ENCODE measurements at regions not wholly inside any gene's neighbourhood (a gene's known extent, or its start where the extent isn't known, plus 50 kb on each side); places are given as distances from the start of the nearest gene placed in this dataset.
"Not testable (repeated sequence)": the region's sequence is repeated elsewhere in the genome, so short reads cannot be mapped to it uniquely, and the experiment has no call there.

DNA sequence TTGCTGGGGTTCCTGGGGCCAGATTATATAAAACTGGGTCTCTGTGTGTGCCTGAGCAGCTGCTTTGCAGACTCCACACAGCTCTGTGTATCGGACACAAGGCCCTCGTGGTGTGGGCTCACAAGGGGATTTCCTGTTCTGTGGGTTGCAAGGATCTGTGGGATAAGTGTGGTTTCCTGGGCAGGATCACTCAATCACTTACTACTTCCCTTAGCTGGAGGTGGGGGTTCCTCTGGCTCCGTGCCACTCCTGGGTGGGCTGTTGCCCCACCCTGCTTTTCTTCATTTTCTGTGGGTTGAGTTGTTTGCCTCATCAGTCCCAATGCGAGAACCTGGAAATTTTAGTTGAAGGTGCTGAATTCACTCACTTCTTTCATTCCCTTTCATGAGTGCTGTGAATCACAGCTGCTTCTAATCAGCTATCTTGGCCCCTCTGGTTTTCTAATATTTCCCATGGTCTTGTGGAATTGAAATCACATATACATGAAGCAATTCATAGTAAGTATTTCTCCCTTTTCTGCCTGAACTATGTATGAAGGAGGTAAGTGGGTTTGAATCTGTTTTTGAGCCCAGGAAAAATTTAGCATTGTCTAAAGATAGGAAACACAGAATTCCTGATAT, 196.3 kb downstream of the DCDC2C start:
- Mint-ChIP-seq H3K27me3 (peaks cover 9 to 43% (median 12%) of the 10 kb centered on the region in 5 donors), H3K27ac (no peak overlapping the region), H3K4me3 (no peak overlapping the region), H3K4me1 (peaks cover 0 to 5% (median 0%) of the 10 kb centered on the region in 4 donors), H3K36me3 (no peaks in the 10 kb centered on the region), H3K9me3 (peaks cover 0 to 13% (median 5%) of the 10 kb centered on the region in 9 donors)
- POLR2A ChIA-PET, result no interaction called here
- no peak for DNase-seq
- no peak for ATAC-seq

DNA sequence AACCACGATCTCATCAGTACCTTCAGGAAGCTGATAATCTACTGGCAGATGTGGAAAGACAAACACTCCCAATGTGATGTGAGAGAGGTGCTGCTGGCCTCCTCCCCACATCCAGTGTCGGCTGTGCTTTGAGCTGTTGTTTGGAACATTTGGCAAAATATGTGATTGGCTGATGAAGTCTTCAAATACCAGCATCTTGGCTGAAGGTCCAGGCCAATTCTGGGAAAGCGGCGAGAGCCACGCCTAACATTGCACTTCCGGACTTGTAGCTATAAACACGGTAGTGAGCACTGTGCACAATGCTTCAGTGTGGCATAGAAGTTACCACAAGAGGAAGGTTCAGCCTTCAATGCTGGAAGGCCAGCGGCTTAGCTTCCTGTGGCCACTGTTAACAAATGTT, 198.8 kb downstream of the DCDC2C start:
- H3K4me3 Mint-ChIP-seq, result no peak overlapping the region
- POLR2A ChIA-PET, result no interaction called here
- peaks cover 0 to 5% (median 0%) of the 10 kb centered on the region in 4 donors for H3K4me1 Mint-ChIP-seq
- peaks cover 9 to 29% (median 12%) of the 10 kb centered on the region in 5 donors for H3K27me3 Mint-ChIP-seq
- no peak for ATAC-seq
- H3K36me3 Mint-ChIP-seq, result no peaks in the 10 kb centered on the region
- peaks cover 0 to 12% (median 6%) of the 10 kb centered on the region in 9 donors for H3K9me3 Mint-ChIP-seq
- no peak for DNase-seq
- H3K27ac Mint-ChIP-seq, result no peak overlapping the region

DNA sequence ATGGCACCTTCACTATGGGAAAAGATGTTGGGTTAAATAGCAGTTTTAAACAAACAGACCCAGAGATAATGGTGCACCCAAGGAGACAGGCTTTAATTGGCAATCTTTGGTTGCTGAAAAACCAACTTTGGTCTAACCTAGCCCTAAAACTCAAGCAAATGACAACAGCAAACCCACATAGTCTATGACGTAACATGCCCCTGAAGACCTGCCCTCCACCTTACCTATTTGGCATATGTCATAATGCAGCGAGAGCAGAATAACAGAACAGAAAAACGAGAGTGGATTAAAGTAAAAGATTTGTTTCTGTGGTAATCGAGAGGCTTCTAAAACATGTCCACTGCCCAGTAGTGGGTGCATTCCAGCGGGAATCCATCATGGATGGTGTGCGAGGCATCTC, 200.7 kb downstream of the DCDC2C start:
- POLR2A ChIA-PET, result no interaction called here
- H3K27me3 Mint-ChIP-seq, result peaks cover 7 to 29% (median 12%) of the 10 kb centered on the region in 5 donors

DNA sequence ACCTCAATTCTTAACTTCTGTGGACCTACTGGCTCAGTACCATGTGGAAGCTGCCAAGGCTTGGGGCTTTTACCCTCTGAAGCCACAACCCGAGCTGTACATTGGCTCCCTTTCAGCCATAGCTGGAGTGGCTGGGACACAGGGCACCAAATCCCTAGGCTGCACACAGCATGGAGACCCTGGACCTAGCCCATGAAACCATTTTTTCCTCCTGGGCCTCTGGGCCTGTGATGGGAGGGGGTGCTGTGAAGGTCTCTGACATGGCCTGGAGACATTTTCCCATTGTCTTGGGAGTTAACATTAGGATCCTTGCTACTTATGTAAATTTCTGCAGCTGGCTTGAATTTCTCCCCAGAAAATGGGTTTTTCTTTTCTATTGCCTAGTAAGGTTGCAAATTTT, 205.1 kb downstream of the DCDC2C start:
- POLR2A ChIA-PET, H3K4me1 Mint-ChIP-seq, H3K4me3 Mint-ChIP-seq, ATAC-seq, H3K27ac Mint-ChIP-seq, DNase-seq, H3K27me3 Mint-ChIP-seq, H3K36me3 Mint-ChIP-seq: not testable (repeated sequence)
- peaks cover 0 to 38% (median 16%) of the 10 kb centered on the region in 9 donors for H3K9me3 Mint-ChIP-seq

More for the DNA sequence above, 200.7 kb downstream of the DCDC2C start:
- ATAC-seq (no peak), DNase-seq (no peak)
- Mint-ChIP-seq H3K4me3 (no peak overlapping the region), H3K27ac (no peak overlapping the region), H3K36me3 (no peaks in the 10 kb centered on the region), H3K4me1 (peaks cover 0 to 5% (median 0%) of the 10 kb centered on the region in 4 donors), H3K9me3 (peaks cover 0 to 28% (median 13%) of the 10 kb centered on the region in 9 donors)

- POLR2A ChIA-PET, result no interaction called here
- DNase-seq, result no peak
- no peaks in the 10 kb centered on the region for H3K36me3 Mint-ChIP-seq
- H3K4me1 Mint-ChIP-seq, result peaks cover 0 to 2% (median 0%) of the 10 kb centered on the region in 4 donors
- peaks cover 0 to 30% (median 15%) of the 10 kb centered on the region in 9 donors for H3K9me3 Mint-ChIP-seq
- no peak overlapping the region for H3K4me3 Mint-ChIP-seq
- H3K27me3 Mint-ChIP-seq, result peaks cover 0 to 12% (median 0%) of the 10 kb centered on the region in 5 donors
- no peak for ATAC-seq
- H3K27ac Mint-ChIP-seq, result no peak overlapping the region
These were observed 208.6 kb downstream of the DCDC2C start for GRCh38 chr2:3911882-3912455.

GRCh38 chr2:3913166-3913565, 209.8 kb downstream of the DCDC2C start:
- no peak for ATAC-seq
- H3K36me3 Mint-ChIP-seq, result no peaks in the 10 kb centered on the region
- peaks cover 0 to 23% (median 10%) of the 10 kb centered on the region in 9 donors for H3K9me3 Mint-ChIP-seq
- POLR2A ChIA-PET, result no interaction called here
- H3K27ac Mint-ChIP-seq, result no peak overlapping the region
- peaks cover 0 to 12% (median 0%) of the 10 kb centered on the region in 5 donors for H3K27me3 Mint-ChIP-seq
- no peak for DNase-seq
- peaks cover 0 to 2% (median 0%) of the 10 kb centered on the region in 4 donors for H3K4me1 Mint-ChIP-seq
- no peak overlapping the region for H3K4me3 Mint-ChIP-seq

DNA sequence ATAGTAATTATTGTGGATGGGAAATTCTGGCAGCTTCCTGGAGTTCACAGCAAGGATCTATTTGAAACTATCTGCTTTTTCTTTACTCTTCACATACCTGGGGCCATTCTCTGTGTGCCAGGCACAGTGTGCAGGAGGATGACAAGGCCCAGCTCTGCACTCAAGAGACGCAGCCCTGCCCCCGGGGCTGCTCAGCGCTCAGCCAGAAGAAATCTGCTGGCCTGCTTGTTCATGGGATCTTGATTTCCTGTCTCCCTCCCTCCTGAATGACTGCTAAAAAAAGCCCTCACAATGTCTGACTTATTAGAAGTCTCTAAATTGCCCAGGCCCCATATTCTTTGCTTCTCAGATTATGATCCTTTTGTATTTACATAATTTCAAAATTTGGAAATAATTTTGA, 210.9 kb downstream of the DCDC2C start:
- POLR2A ChIA-PET, result no interaction called here
- ATAC-seq (no peak), DNase-seq (no peak)
- Mint-ChIP-seq H3K27ac (no peak overlapping the region), H3K9me3 (peaks cover 0 to 14% (median 3%) of the 10 kb centered on the region in 9 donors), H3K36me3 (no peaks in the 10 kb centered on the region), H3K4me3 (no peak overlapping the region), H3K4me1 (peaks cover 0 to 2% (median 0%) of the 10 kb centered on the region in 4 donors), H3K27me3 (peaks cover 0 to 17% (median 2%) of the 10 kb centered on the region in 5 donors)

- Mint-ChIP-seq H3K27ac (no peak overlapping the region), H3K4me3 (no peak overlapping the region), H3K9me3 (peaks cover 0 to 6% (median under 1%) of the 10 kb centered on the region in 9 donors), H3K36me3 (no peaks in the 10 kb centered on the region), H3K4me1 (no peaks in the 10 kb centered on the region), H3K27me3 (peaks cover 0 to 10% (median 0%) of the 10 kb centered on the region in 5 donors)
- ATAC-seq (no peak), DNase-seq (no peak)
- POLR2A ChIA-PET, result no interaction called here
These were observed 223.7 kb downstream of the DCDC2C start for GRCh38 chr2:3927031-3927430.

- ATAC-seq, result no peak
- POLR2A ChIA-PET, result no interaction called here
- Mint-ChIP-seq H3K27ac (no peak overlapping the region), H3K4me3 (no peak overlapping the region), H3K9me3 (peaks cover 6 to 17% (median 12%) of the 10 kb centered on the region in 9 donors), H3K36me3 (no peaks in the 10 kb centered on the region), H3K27me3 (peaks cover 0 to 10% (median 0%) of the 10 kb centered on the region in 5 donors), H3K4me1 (no peaks in the 10 kb centered on the region)
- no peak for DNase-seq
These were observed 226.0 kb downstream of the DCDC2C start for GRCh38 chr2:3929374-3929773.

DNA sequence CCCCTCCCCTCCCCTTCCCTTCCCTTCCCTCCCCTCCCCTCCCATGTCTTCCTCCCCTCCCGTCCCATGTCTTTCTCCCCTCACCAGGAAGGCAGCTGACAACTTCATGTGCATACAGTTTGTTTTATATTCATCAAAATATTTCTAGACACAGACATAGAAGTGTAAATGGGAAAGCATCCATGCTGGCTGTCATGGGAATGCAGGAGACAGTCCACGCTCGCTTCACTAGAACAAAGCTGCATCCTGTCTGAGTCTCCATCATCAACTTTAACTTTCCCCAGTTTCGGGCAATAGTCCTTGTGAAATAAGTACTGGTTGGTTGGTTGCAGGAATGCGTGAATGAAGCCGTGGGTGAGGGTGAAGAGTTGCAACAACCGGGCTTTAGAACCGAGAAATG, 226.9 kb downstream of the DCDC2C start:
- H3K9me3 Mint-ChIP-seq, result peaks cover 5 to 20% (median 12%) of the 10 kb centered on the region in 9 donors
- no peak overlapping the region for H3K4me3 Mint-ChIP-seq
- H3K27ac Mint-ChIP-seq, result no peak overlapping the region
- POLR2A ChIA-PET, result no interaction called here
- DNase-seq, result no peak
- H3K36me3 Mint-ChIP-seq, result no peaks in the 10 kb centered on the region
- no peak for ATAC-seq
- H3K4me1 Mint-ChIP-seq, result no peaks in the 10 kb centered on the region
- H3K27me3 Mint-ChIP-seq, result peaks cover 0 to 3% (median 0%) of the 10 kb centered on the region in 5 donors

DNA sequence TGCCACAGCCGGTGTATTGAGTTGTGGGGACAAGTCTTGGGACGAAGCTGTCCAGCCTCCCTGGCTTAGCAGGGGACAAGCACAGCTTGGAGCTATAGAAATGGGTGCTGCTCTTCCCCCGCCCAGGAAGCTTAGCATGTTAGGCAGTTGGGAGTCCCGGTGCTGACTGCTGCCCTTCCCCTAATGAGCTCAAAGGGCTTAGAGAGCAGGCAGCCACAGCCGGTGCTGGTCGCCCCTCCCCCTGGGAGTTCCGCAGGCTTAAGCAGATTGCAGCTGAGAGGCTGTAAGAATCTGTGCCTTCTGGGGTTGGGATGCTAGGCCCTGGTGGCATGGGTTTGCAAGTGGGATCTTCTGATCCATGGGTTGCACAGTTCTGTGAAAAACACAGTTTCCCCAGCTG, 237.3 kb downstream of the DCDC2C start:
- Mint-ChIP-seq H3K4me1 (no peaks in the 10 kb centered on the region), H3K9me3 (peaks cover 0 to 40% (median 10%) of the 10 kb centered on the region in 9 donors), H3K36me3 (no peaks in the 10 kb centered on the region), H3K27me3 (peaks cover 1 to 27% (median 9%) of the 10 kb centered on the region in 5 donors), H3K27ac (no peak overlapping the region), H3K4me3 (no peak overlapping the region)
- no peak for DNase-seq
- POLR2A ChIA-PET, result no interaction called here
- ATAC-seq, result no peak

- no peaks in the 10 kb centered on the region for H3K4me1 Mint-ChIP-seq
- H3K4me3 Mint-ChIP-seq, result no peak overlapping the region
- ATAC-seq (no peak), DNase-seq (no peak)
- H3K36me3 Mint-ChIP-seq, result no peaks in the 10 kb centered on the region
- POLR2A ChIA-PET, result no interaction called here
- no peak overlapping the region for H3K27ac Mint-ChIP-seq
- peaks cover 0 to 32% (median 5%) of the 10 kb centered on the region in 9 donors for H3K9me3 Mint-ChIP-seq
- peaks cover 1 to 32% (median 9%) of the 10 kb centered on the region in 5 donors for H3K27me3 Mint-ChIP-seq
These were observed 239.5 kb downstream of the DCDC2C start for GRCh38 chr2:3942841-3943240.

- no peaks in the 10 kb centered on the region for H3K36me3 Mint-ChIP-seq
- ATAC-seq (no peak), DNase-seq (no peak)
- peaks cover 1 to 29% (median 9%) of the 10 kb centered on the region in 5 donors for H3K27me3 Mint-ChIP-seq
- no peak overlapping the region for H3K27ac Mint-ChIP-seq
- H3K9me3 Mint-ChIP-seq, result peaks cover 0 to 20% (median 4%) of the 10 kb centered on the region in 9 donors
- POLR2A ChIA-PET, result no interaction called here
- H3K4me1 Mint-ChIP-seq, result no peaks in the 10 kb centered on the region
- no peak overlapping the region for H3K4me3 Mint-ChIP-seq
These were observed 240.7 kb downstream of the DCDC2C start for GRCh38 chr2:3944071-3944470.
